HepG2 (cell line): ENCODE measurements at regions not wholly inside any gene's neighbourhood (a gene's known extent, or its start where the extent isn't known, plus 50 kb on each side); places are given as distances from the start of the nearest gene placed in this dataset.

Source experiments
- CBX1 ChIP-seq: IDR thresholded peaks from one replicate; pipeline ENCODE4 v1.6.1; 2016; ENCODE audit warnings: antibody characterized with exemption, low read depth
- CTCF ChIP-seq: sonication (generic); formaldehyde crosslinking; IDR thresholded peaks from 2 replicates; pipeline ENCODE4 v1.5.0; 2020; ENCODE audit warnings: mild to moderate bottlenecking, missing genetic modification reagents, moderate library complexity
- EZH2 ChIP-seq: conservative IDR thresholded peaks from 2 replicates; pipeline ENCODE4 v1.6.1; 2012; ENCODE audit warnings: mild to moderate bottlenecking, low read depth, low read length, moderate library complexity
- HMGA1 ChIP-seq: sonication (generic); formaldehyde crosslinking; conservative IDR thresholded peaks from 2 replicates; pipeline ENCODE4 v1.4.0; 2020; ENCODE audit warnings: missing genetic modification reagents
- JUN ChIP-seq: sonication (generic); formaldehyde crosslinking; IDR thresholded peaks from 2 replicates; pipeline ENCODE4 v1.4.0; 2020; ENCODE audit warnings: mild to moderate bottlenecking, missing genetic modification reagents
- MTA1 ChIP-seq: sonication (generic); formaldehyde crosslinking; IDR thresholded peaks from 2 replicates; pipeline ENCODE4 v1.4.0; 2020; ENCODE audit warnings: missing genetic modification reagents, mild to moderate bottlenecking, borderline replicate concordance
- RFX5 ChIP-seq: IDR thresholded peaks from 2 replicates; pipeline ENCODE4 v1.6.1; 2011; ENCODE audit warnings: low read depth, low read length, improper control_type of control experiment
- RXRA ChIP-seq: sonication (generic); formaldehyde crosslinking; IDR thresholded peaks from 2 replicates; pipeline ENCODE4 v1.5.1; 2020; ENCODE audit warnings: missing genetic modification reagents
- SIN3A ChIP-seq: IDR thresholded peaks from 2 replicates; pipeline ENCODE4 v1.6.1; 2011; ENCODE audit warnings: low read depth, mild to moderate bottlenecking, control low read depth, low read length, borderline replicate concordance
- SMC3 ChIP-seq: IDR thresholded peaks from 2 replicates; pipeline ENCODE4 v1.6.1; 2011; ENCODE audit warnings: low read length, improper control_type of control experiment
- ZHX1 ChIP-seq: sonication (generic); formaldehyde crosslinking; IDR thresholded peaks from 2 replicates; pipeline ENCODE4 v1.8.1; 2022; ENCODE audit warnings: low read depth, mild to moderate bottlenecking, missing genetic modification reagents

GRCh38 chr9:23382418-23382817 is 443.6 kb downstream of the ELAVL2 start:
- TF ChIP-seq RFX5 (no peak), RXRA (CRISPR knock-in tag) (no peak), CBX1 (no peak), CTCF (CRISPR knock-in tag) (no peak), JUN (CRISPR knock-in tag) (no peak), EZH2 (no peak), ZHX1 (CRISPR knock-in tag) (no peak), MTA1 (CRISPR knock-in tag) (no peak), SIN3A (no peak), HMGA1 (CRISPR knock-in tag) (no peak), SMC3 (no peak)
